ENCODE measurements at regions not wholly inside any gene's neighbourhood (a gene's known extent, or its start where the extent isn't known, plus 50 kb on each side); places are given as distances from the start of the nearest gene placed in this dataset.

GRCh38 chr15:88746451-88746850, 56.8 kb upstream of the ACAN start:
- H4K12ac ChIP-seq (ENCODE audit: low read depth, low read length): no peak overlapping the region
- no peaks in the 10 kb centered on the region for H3K79me2 ChIP-seq (ENCODE audit: control insufficient read depth, insufficient read depth, low read length, poor library complexity)
- WGBS (ENCODE audit: extremely low coverage, insufficient coverage, insufficient read length): no CpG with 5 or more reads among the region's 5 CpGs

GRCh38 chr15:88747111-88747510, 56.1 kb upstream of the ACAN start:
- Histone ChIP-seq H4K12ac (ENCODE audit: low read depth, low read length) (no peak overlapping the region), H3K4me2 (ENCODE audit: low read length) (no peak overlapping the region), H2AK5ac (ENCODE audit: low read length) (no peak overlapping the region), H3K9me3 (ENCODE audit: insufficient read depth, low read depth, low read length) (no peaks in the 10 kb centered on the region), H2BK120ac (ENCODE audit: insufficient read depth, low read length, poor library complexity) (no peak overlapping the region), H2AFZ (ENCODE audit: insufficient read depth, low read length, poor library complexity) (no peak overlapping the region), H3K18ac (ENCODE audit: low read length) (no peak overlapping the region), H2BK12ac (ENCODE audit: low read length) (no peak overlapping the region), H4K8ac (ENCODE audit: low read depth, low read length) (no peak overlapping the region), H3K79me2 (ENCODE audit: control insufficient read depth, insufficient read depth, low read length, poor library complexity) (no peaks in the 10 kb centered on the region), H3K23ac (ENCODE audit: low read length) (no peak overlapping the region), H3K27me3 (ENCODE audit: insufficient read depth, low read length) (no peaks in the 10 kb centered on the region), H3K4ac (ENCODE audit: low read depth, low read length) (no peak overlapping the region), H3K36me3 (ENCODE audit: control insufficient read depth in 1 of 2, insufficient read depth in 2 of 2, low read length in 2 of 2) (no peaks in the 10 kb centered on the region), H2BK5ac (ENCODE audit: low read depth, low read length, poor library complexity) (no peak overlapping the region), H3K14ac (ENCODE audit: low read length) (no peak overlapping the region), H4K91ac (ENCODE audit: low read depth, low read length) (no peak overlapping the region), H3K27ac (ENCODE audit: low read depth, low read length) (no peak overlapping the region), H3K79me1 (ENCODE audit: low read length) (no peaks in the 10 kb centered on the region), H3K4me1 (ENCODE audit: control insufficient read depth in 1 of 2, insufficient read depth in 2 of 2, low read length in 2 of 2) (peaks cover 4% of the 10 kb centered on the region in 2 experiments), H3K9ac (ENCODE audit: low read length) (no peak overlapping the region), H3K4me3 (ENCODE audit: low read depth, low read length) (no peak overlapping the region)
- DNase-seq: no peak
- WGBS (ENCODE audit: extremely low coverage, insufficient coverage, insufficient read length): no CpG with 5 or more reads among the region's 1 CpG

More at GRCh38 chr15:88746451-88746850, 56.8 kb upstream of the ACAN start:
- Histone ChIP-seq H3K9me3 (ENCODE audit: insufficient read depth, low read depth, low read length) (no peaks in the 10 kb centered on the region), H3K27me3 (ENCODE audit: insufficient read depth, low read length) (no peaks in the 10 kb centered on the region), H4K91ac (ENCODE audit: low read depth, low read length) (no peak overlapping the region), H3K9ac (ENCODE audit: low read length) (no peak overlapping the region), H3K36me3 (ENCODE audit: control insufficient read depth in 1 of 2, insufficient read depth in 2 of 2, low read length in 2 of 2) (no peaks in the 10 kb centered on the region), H3K4ac (ENCODE audit: low read depth, low read length) (no peak overlapping the region), H2BK12ac (ENCODE audit: low read length) (no peak overlapping the region), H3K23ac (ENCODE audit: low read length) (no peak overlapping the region), H3K18ac (ENCODE audit: low read length) (no peak overlapping the region), H3K27ac (ENCODE audit: low read depth, low read length) (no peak overlapping the region), H3K4me3 (ENCODE audit: low read depth, low read length) (no peak overlapping the region), H2BK5ac (ENCODE audit: low read depth, low read length, poor library complexity) (no peak overlapping the region), H3K14ac (ENCODE audit: low read length) (no peak overlapping the region), H2AK5ac (ENCODE audit: low read length) (no peak overlapping the region), H3K4me2 (ENCODE audit: low read length) (no peak overlapping the region), H2BK120ac (ENCODE audit: insufficient read depth, low read length, poor library complexity) (no peak overlapping the region), H3K79me1 (ENCODE audit: low read length) (no peaks in the 10 kb centered on the region), H4K8ac (ENCODE audit: low read depth, low read length) (no peak overlapping the region), H3K4me1 (ENCODE audit: control insufficient read depth in 1 of 2, insufficient read depth in 2 of 2, low read length in 2 of 2) (peaks cover 4% of the 10 kb centered on the region in 2 experiments), H2AFZ (ENCODE audit: insufficient read depth, low read length, poor library complexity) (no peak overlapping the region)
- DNase-seq: no peak

- H3K27ac ChIP-seq (ENCODE audit: low read depth, low read length): no peak overlapping the region
- H3K79me2 ChIP-seq (ENCODE audit: control insufficient read depth, insufficient read depth, low read length, poor library complexity): no peaks in the 10 kb centered on the region
- H3K4ac ChIP-seq (ENCODE audit: low read depth, low read length): no peak overlapping the region
- H4K12ac ChIP-seq (ENCODE audit: low read depth, low read length): no peak overlapping the region
- H4K91ac ChIP-seq (ENCODE audit: low read depth, low read length): no peak overlapping the region
- no peaks in the 10 kb centered on the region for H3K9me3 ChIP-seq (ENCODE audit: insufficient read depth, low read depth, low read length)
- WGBS (ENCODE audit: extremely low coverage, insufficient coverage, insufficient read length): no CpG with 5 or more reads among the region's 2 CpGs
- no peak overlapping the region for H3K18ac ChIP-seq (ENCODE audit: low read length)
- no peak overlapping the region for H2BK120ac ChIP-seq (ENCODE audit: insufficient read depth, low read length, poor library complexity)
- no peak overlapping the region for H2AK5ac ChIP-seq (ENCODE audit: low read length)
- no peak overlapping the region for H4K8ac ChIP-seq (ENCODE audit: low read depth, low read length)
- H3K36me3 ChIP-seq (ENCODE audit: control insufficient read depth in 1 of 2, insufficient read depth in 2 of 2, low read length in 2 of 2): no peaks in the 10 kb centered on the region
- H3K27me3 ChIP-seq (ENCODE audit: insufficient read depth, low read length): no peaks in the 10 kb centered on the region
- no peak overlapping the region for H3K23ac ChIP-seq (ENCODE audit: low read length)
- no peak overlapping the region for H2BK5ac ChIP-seq (ENCODE audit: low read depth, low read length, poor library complexity)
- H3K9ac ChIP-seq (ENCODE audit: low read length): no peak overlapping the region
- H3K4me1 ChIP-seq (ENCODE audit: control insufficient read depth in 1 of 2, insufficient read depth in 2 of 2, low read length in 2 of 2): peaks cover 4% of the 10 kb centered on the region in 2 experiments
- no peak overlapping the region for H3K4me3 ChIP-seq (ENCODE audit: low read depth, low read length)
- H2AFZ ChIP-seq (ENCODE audit: insufficient read depth, low read length, poor library complexity): no peak overlapping the region
- H3K79me1 ChIP-seq (ENCODE audit: low read length): no peaks in the 10 kb centered on the region
- no peak overlapping the region for H2BK12ac ChIP-seq (ENCODE audit: low read length)
- H3K14ac ChIP-seq (ENCODE audit: low read length): no peak overlapping the region
- H3K4me2 ChIP-seq (ENCODE audit: low read length): no peak overlapping the region
- DNase-seq: no peak
These were observed 55.6 kb upstream of the ACAN start for GRCh38 chr15:88747631-88748030.

GRCh38 chr15:88748081-88748480, 55.2 kb upstream of the ACAN start:
- H2BK120ac ChIP-seq (ENCODE audit: insufficient read depth, low read length, poor library complexity): no peak overlapping the region
- no peak overlapping the region for H2AK5ac ChIP-seq (ENCODE audit: low read length)
- no peaks in the 10 kb centered on the region for H3K36me3 ChIP-seq (ENCODE audit: control insufficient read depth in 1 of 2, insufficient read depth in 2 of 2, low read length in 2 of 2)
- H3K4me1 ChIP-seq (ENCODE audit: control insufficient read depth in 1 of 2, insufficient read depth in 2 of 2, low read length in 2 of 2): peaks cover 4% of the 10 kb centered on the region in 2 experiments
- H3K79me2 ChIP-seq (ENCODE audit: control insufficient read depth, insufficient read depth, low read length, poor library complexity): no peaks in the 10 kb centered on the region
- no peak overlapping the region for H3K23ac ChIP-seq (ENCODE audit: low read length)
- no peak overlapping the region for H4K12ac ChIP-seq (ENCODE audit: low read depth, low read length)
- H3K4me2 ChIP-seq (ENCODE audit: low read length): no peak overlapping the region
- no peak overlapping the region for H3K18ac ChIP-seq (ENCODE audit: low read length)
- no peaks in the 10 kb centered on the region for H3K27me3 ChIP-seq (ENCODE audit: insufficient read depth, low read length)
- H4K91ac ChIP-seq (ENCODE audit: low read depth, low read length): no peak overlapping the region
- no peak overlapping the region for H2BK5ac ChIP-seq (ENCODE audit: low read depth, low read length, poor library complexity)
- no peak overlapping the region for H2AFZ ChIP-seq (ENCODE audit: insufficient read depth, low read length, poor library complexity)
- no peaks in the 10 kb centered on the region for H3K9me3 ChIP-seq (ENCODE audit: insufficient read depth, low read depth, low read length)
- H3K4me3 ChIP-seq (ENCODE audit: low read depth, low read length): no peak overlapping the region
- no peak overlapping the region for H3K27ac ChIP-seq (ENCODE audit: low read depth, low read length)
- no peak overlapping the region for H3K4ac ChIP-seq (ENCODE audit: low read depth, low read length)
- no peak for DNase-seq
- H2BK12ac ChIP-seq (ENCODE audit: low read length): no peak overlapping the region
- no CpG with 5 or more reads among the region's 3 CpGs for WGBS (ENCODE audit: extremely low coverage, insufficient coverage, insufficient read length)
- H4K8ac ChIP-seq (ENCODE audit: low read depth, low read length): no peak overlapping the region
- no peak overlapping the region for H3K14ac ChIP-seq (ENCODE audit: low read length)
- no peaks in the 10 kb centered on the region for H3K79me1 ChIP-seq (ENCODE audit: low read length)
- H3K9ac ChIP-seq (ENCODE audit: low read length): no peak overlapping the region

All from trophoblast cell (in vitro differentiated cells and primary cell).